HG02938 (cell line): ENCODE measurements at regions not wholly inside any gene's neighbourhood (a gene's known extent, or its start where the extent isn't known, plus 50 kb on each side); places are given as distances from the start of the nearest gene placed in this dataset.
A peak's percentile ranks its signal among the peaks of the same experiment; 100 is the strongest.

Source experiments
- ATAC-seq: cut with Tn5 transposase; IDR thresholded peaks from one replicate; pipeline ENCODE4 v1.9.1; 2021; ENCODE audit warnings: mild to moderate bottlenecking, moderate library complexity; ENCODE audit not compliant: unreplicated experiment

DNA sequence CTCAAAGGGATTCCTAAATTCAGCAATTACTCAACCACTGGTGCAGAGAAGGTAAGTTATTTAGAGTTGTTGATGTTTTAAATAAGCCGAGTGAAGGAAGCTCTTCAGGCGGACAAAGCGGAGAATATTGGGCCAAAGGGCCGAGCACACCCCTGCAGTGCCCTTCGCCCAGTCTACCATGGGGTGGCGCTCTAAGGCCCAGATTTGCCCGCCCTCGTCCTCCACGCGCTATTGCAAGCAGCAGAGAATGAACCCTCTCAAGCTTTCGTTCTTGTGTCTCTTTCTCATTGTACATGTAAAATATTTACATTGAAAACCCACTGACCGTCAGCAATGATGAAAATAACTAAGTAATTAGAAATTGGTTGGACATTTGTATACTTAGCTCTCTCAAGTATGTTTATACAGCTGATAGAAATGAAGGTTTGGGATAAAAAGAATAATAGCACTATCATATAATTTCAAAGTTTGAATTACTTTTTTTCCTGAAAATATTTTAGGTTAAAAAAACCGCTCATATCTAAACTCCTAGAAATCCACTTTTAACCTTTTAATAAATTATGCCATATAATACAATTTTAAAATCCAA, 195.0 kb upstream of the CEP162 start:
- peak; percentile 84 for ATAC-seq

DNA sequence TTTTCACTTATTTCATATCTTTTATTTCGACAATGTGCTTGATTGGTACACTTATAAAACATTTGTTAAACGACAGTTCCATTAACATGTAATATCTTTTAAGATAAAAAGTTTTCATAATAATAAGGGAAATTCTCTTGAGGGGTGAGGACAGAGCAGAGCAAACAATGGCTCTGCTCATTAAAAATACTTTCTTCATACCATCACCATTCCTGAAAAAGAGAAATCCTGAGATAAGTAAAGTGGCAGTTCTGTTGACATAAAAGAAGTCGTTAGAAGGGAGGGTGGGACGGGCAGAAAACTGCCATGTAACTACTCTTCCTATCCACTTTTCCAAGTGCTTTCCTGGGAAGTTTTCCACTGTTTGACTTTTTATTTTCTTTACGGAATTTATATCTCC, 193.6 kb upstream of the CEP162 start:
- ATAC-seq, result no peak

DNA sequence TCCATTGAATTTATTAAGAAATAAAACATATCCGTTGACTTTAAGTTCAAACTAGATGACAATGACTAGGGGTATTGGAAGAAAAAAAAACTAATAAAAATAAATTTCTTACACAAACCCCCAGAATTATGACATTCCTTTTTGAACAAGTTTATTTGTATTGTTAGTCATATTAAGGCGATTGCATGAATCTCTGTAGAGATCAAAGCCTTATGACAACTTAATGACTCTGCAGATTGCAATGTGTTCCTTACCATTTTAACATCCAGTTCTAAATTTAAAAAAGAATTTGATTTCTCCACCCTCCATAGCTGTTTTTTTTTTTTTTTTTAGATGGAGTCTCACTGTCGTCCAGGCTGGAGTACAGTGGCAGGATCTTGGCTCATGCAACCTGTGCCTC, 189.8 kb upstream of the CEP162 start:
- no peak for ATAC-seq

DNA sequence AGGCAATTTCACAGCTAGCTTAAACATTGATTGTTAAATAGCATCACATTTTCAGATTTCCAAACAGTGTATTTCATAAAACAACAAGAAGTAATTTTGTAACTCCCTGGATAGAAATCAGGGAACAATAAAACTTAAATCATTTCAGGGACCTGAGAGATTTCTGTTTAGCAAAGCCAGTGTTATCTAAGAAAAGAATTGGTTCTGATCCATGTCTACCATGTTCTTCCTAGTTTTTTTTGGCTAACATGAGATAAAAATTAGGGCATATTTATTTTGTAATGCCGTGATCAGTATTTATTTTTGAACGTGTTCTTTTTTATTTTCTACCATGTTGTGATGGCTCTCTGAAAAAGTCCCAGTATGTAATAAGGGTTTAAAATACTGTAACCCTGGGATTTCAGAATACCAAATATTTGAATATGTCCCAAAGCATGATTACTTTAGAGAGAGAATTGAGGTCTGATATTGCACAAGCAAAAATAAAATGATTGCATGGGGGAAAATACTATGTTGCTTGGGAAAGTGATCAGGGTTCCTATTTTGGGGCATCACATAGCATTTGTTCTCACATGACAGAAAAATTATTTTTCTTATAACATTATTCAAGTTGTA, 188.7 kb upstream of the CEP162 start:
- no peak for ATAC-seq

DNA sequence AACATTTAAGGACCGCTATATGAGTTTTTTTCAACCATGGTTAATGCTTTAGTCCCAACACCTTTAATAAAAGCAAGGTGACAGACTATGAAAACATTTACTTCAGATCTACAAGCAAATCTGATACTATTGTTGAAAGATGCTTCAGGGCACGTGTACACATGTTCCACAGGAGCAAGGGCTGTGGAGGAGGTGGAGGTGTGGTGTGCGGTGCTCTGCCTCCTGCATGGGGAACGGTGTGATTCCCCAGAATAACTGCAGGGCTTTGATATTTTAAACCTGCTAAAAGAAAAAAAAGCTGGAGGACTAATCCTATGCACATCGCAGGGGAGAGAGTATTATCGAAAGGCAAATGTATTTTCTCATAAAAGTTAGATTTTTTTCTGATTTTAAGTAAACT, 188.1 kb upstream of the CEP162 start:
- no peak for ATAC-seq

DNA sequence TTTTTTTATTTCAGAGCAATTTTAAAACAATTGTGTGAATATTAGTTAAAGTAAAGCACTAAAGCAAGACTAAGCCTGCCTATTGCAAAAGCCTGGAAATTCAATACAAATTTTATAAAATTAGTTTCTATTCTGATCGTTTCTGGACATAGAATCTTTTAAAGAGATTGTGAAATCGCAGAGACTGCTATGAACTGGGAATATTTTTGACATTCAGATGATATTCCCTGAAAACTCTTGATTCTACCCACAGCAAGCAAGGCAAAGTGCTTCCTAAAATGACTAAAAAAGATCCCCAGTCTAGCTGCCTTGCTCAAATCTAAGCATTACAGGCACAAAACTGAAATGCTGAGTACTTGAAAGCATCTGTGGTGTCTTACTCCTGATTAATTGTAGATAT, 187.6 kb upstream of the CEP162 start:
- no peak for ATAC-seq

DNA sequence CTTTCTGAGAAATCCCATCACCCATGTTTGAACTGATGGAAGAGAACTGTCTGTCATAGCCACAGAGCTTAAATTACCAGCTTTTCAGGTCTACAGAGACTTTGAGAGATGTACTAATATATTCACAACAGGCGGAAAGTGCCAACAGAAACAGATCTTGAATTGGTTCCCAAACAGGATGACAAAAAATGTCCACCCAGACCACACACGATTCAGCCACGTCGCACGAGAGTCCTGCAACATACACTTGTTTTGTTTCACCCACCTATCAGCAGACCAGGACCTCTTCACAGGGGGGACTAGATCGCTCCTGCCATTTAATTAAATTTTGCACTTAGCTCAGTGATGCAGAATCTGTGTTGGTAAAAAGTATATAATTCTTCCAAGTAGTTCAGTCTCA, 187.1 kb upstream of the CEP162 start:
- ATAC-seq, result no peak

DNA sequence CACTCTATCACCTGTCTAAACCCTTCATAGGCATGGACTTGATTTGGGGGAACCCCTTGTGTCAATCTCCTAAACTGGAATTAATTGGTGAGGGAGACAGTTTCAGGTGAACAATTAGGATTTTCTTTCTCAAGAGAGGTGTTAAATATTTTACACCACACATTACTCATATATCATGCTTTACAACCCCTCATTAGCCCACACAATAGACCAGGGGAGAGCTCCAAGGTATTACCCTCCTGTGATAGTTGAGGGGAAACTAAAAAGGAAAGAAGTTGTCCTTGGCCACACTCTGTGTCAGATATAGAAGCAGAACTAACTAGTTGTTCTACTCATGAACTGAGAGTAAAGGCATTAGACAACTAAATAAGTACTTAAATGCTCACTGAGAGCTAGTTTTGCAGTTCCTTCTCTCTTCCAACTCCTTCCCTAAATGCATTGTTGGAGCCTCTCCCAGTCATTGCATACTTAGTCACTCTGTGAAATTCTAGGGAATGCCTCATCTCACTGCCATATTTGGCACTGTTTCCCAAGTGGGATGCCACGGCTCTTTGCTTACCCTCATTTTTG, 183.7 kb upstream of the CEP162 start:
- ATAC-seq, result no peak

DNA sequence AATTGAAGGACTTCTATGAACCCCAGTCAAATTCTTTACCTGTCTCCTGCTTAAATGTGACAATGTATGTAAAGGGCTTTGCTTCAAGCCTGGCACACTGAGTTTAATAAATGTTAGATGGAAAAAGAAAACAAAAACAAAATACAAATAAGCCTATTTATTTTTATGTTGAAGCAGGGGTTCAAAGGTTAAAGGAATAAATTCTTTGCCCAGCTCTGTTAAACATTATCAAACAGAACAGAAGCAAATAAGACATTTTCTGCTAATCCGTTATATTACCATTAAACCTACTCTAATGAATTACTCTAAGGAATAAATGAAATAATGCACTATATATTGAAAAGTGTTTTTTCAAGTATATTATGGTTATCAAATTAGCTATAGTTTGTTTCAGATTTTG, 182.5 kb upstream of the CEP162 start:
- no peak for ATAC-seq

DNA sequence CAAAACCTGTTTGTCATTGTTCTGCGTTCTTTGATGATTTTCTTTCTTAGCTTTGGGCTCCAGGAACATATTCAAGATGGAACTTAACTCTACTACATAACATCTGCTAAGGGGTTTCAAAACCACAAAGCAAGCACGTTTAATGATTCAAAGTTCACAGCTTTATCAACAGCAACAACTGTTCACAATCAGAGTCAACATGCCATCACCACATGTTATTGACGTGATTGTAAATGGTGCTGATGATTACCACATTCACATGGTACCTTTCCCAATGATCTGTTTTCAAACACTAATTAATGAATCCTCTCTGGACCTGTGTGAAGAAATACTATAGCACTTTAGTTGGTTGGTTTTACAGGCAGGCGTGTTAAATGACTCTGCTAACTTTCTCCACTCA, 180.6 kb upstream of the CEP162 start:
- no peak for ATAC-seq

DNA sequence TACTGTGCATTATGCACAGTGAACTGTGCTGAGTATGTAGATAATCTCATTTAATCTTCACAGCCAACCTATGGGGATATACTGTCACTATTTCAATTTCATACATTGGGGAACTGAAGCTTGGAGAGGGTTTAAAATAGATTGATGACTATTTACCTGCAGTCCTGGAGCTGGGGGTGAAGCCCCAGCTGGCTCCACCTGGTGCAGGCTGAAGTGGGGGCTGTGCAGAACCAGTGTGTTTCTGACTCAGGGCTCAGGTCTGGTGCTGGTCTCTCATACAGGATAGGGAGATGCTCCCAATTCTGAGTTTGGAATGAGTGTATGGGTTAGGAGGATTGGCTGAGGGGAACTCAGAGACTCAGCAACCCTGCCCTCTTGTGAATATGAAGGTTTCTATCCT, 176.1 kb upstream of the CEP162 start:
- ATAC-seq, result no peak

DNA sequence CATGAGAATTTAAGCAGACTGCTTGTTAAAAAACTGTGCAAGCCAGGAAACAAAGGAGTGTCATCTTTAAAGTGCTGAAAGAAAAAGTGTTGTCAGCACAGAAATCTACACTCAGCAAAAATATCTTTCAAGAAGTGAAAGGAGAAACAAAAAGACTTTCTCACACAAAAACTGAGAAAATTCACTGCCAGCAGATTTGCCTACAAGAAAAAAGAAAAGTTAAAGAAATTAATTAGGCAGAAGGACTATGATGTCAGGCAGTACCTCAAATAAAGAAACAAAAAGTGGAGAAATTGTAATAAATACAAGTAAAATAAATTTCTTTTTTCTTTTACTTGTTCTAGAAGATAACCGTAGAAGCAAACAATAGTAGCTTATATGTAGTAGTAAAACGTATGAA, 171.6 kb upstream of the CEP162 start:
- no peak for ATAC-seq

DNA sequence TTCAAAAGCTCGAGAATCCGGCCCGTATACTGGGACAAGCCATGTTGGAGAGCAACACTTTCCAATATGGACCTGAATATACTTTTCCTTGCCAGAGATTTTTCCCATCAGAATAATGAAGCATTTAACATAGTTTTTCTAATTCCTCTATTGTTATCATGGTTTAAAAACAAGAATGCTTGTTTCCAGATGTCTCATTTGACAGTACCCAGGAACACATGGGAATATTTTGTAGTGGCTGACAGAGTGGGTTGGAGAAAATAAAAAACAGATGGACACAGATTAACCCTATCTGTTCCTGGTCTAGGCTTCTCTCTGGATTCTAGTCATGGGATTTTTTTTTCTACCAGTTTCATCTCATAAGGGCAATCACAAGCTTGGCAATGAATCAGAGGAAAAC, 164.8 kb upstream of the CEP162 start:
- ATAC-seq, result no peak

DNA sequence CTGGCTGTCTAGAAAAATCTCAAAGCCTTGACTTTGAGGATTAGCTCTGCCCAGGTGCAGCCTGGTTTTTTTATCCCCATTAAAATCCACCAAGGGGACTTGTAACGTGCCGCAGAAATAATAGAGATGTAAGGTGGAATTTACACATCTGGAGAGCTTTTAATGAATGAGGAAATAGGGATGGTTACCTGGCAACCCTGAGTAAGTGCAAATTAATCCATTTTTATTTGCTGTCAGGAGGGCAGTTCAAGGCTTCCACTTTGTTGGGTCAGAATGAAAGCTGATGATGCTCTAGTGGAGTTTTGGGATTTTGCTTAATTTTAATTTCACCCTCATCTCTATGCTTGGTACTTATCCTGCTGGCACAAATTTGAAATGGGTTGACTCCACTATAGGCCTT, 163.4 kb upstream of the CEP162 start:
- no peak for ATAC-seq

DNA sequence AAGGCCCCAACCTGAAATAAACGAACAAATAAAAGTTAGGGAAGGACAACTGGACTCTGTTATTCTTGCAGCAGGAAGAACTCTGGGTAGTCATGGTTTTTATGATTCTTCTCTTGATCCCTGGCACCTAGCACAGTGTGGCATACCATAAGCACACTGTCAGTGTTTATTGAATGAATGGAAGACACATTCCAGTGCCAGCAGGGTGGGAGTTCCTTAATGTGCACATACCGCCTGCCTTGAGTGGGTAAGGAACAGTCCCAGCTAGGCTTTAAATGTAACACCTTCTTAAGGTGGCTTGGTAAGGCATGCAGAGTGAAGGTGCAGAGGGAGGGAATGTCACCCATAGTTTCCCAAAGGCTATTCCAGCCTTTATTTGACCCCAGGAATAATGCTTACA, 162.9 kb upstream of the CEP162 start:
- ATAC-seq, result no peak

DNA sequence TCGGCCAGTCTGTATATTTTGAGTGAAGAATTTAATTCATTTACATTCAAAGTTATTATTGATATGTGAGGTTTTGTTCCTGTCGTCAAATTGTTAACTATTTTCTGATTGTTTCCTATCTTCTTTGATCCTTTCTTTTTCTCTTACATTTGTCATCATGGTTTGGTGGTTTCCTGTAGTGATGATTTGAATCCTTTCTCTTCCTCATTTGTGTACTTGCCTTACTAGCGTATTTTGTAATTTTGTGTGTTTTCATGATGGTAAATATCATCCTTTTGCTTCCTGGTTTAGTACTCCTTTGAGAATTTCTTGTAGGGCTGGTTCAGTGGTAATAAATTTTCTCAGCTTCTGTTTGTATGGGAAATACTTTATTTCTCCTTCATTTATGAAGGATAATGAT, 151.7 kb upstream of the CEP162 start:
- no peak for ATAC-seq

DNA sequence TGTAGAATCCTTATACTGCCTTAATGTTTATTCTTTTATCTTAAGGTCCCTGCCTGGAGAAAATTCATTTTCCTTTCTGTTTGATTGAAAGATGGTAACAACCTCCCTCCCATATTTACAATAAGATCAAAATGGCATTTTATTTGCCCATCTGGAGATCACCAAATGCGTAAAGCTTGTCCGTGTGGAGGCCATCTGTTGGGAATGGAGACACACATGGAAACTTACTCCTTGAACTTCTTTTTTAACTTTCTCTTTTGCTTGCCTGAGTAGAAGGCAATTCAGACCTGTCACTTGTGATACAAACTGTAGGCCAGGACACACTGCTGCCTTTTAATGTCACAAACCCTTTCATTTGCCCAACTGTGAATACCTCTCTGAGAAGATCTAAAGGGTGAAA, 144.8 kb upstream of the CEP162 start:
- no peak for ATAC-seq

DNA sequence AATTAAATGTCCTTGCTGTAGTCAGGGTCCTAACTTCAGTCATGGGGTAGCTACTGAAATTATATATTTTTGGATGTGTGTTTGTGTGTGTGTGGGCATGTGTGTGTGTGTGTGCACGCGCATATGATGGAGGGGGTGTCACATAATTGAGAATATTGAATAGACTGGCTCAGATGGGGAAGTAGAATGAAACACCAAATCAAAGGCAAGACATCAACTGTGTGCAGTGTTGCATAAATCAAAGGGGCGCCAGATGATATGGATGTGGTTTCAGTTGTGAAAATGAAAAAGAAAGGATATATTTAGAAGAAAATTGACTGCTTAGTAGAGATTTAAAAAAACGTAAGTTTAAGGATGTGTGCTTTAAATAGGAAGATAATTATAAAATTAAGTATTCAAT, 144.2 kb upstream of the CEP162 start:
- ATAC-seq, result no peak

DNA sequence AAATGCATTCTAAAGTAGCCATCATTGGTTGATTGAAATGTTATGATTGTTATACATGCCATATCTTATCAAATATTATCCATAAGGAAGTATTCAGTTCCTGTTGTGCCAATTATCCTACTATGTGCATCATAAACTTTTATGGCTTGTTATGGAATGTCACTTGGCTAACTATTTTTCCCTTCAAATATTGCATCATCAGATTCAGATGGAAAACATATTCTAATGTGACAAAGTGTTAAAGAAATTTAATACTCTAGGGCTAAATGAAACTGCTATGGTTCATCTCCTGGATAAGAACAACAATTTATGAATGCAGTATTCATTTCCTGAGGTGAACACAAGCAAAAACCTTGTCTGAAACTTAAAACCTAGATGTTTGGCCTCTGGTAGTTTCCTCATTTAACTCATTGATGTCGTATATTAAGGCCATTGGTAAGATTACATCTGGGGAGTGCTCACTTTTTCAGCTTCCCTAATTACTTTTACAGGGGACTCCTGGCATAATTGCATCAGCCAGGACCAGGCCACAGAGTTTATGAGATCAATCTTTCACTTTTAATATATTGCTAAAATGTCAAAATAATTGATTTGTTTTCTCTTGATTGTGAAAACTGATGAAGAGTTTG, 134.9 kb upstream of the CEP162 start:
- no peak for ATAC-seq

DNA sequence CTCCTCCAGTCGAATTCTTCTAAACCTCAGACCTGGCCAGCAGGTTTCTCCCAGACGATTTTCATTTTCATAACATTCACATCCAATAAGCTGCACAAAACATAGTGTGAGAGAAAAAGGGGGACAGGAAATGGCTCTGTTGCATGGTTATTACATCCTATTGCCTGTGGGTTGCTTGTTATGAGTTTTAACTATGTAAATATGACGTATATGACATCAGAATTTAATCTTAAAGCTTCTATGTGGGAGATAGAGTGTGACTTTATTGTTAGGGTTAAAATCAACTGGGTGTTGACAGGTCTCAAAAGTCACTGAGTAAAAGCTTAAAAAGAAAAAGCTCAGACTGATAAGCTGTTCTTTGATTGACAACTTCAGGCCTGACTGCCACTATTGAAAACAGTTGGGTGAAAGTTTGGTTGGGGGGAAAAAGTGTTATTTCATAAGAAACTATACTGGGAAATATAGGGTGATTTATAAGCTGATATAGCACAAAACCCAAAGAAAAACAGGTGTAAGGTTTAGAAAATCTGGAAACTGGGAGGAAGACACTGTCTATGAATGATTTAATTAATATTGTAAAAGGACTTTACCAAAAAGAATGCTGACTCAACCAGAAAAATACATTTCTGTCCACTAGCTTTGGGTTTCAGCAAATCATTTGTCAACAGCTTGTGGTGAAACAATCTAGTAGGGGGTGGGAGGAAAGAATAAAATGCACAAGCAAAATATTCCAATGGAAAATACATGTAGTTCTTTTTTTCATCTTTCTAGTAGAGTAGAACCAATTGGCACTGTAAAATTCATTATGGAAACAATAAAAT, 134.1 kb upstream of the CEP162 start:
- peak; percentile 58 for ATAC-seq

DNA sequence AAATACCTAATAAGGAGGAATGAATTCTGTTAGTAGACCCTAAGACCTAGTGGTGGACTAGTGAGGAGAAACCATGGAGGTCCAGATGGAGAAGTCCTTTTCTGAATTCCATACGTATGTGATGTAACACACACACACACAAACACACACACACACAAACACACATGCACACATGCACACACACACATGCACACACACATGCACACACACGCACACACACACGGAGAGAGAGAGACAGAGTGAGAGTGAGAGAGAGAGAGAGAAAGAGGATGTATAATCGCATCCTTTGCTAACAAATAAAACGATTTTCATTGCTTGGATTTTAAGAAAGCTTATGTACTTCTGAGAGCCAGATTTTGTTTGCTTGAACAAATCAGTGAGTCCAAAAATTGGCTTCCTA, 132.6 kb upstream of the CEP162 start:
- no peak for ATAC-seq

DNA sequence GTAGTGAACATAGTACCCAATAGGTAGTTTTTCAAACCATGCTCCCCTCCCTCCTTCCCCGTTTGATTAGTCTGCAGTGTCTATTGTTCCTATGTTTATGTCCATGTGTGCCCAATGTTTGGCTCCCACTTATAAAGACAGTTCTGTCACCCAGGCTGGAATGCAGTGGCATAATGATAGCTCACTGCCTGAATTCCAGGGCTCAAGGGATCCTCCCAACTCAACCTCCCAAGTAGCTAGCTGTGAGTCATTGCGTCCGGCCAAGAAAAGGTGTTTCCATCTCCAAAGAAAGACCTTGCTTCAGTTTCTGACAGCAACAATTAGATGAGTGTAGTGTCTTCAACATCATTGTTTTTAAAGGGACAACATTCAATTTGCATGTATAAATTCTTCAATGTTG, 131.1 kb upstream of the CEP162 start:
- no peak for ATAC-seq
